Large intestine (tissue), 3 donors: ENCODE measurements at regions not wholly inside any gene's neighbourhood (a gene's known extent, or its start where the extent isn't known, plus 50 kb on each side); places are given as distances from the start of the nearest gene placed in this dataset.

ENCODE experiments used
- DNase-seq, 2 donors: peaks; one replicate each; pipeline versions ENCODE4 v3.0.0 to v3.0.0-alpha.2; 2013
- H3K27ac ChIP-seq: one replicate; pipeline ENCODE4 v1.5.1; 2013; ENCODE audit warnings: low read length
- H3K27me3 ChIP-seq: 2 replicates; pipeline ENCODE4 v1.6.1; 2013; ENCODE audit warnings: low read length; ENCODE audit not compliant: control insufficient read depth, insufficient read depth
- H3K36me3 ChIP-seq: 2 replicates; pipeline ENCODE4 v1.6.1; 2013; ENCODE audit warnings: low read length; ENCODE audit not compliant: control insufficient read depth, insufficient read depth
- H3K4me1 ChIP-seq: one replicate; pipeline ENCODE4 v1.6.1; 2013; ENCODE audit warnings: low read length; ENCODE audit not compliant: control insufficient read depth, insufficient read depth
- H3K4me3 ChIP-seq: one replicate; pipeline ENCODE4 v1.5.1; 2013; ENCODE audit warnings: low read length
- H3K9me3 ChIP-seq: one replicate; pipeline ENCODE4 v1.6.1; 2013; ENCODE audit warnings: mild to moderate bottlenecking, low read depth, low read length, moderate library complexity; ENCODE audit not compliant: control insufficient read depth
- WGBS: methylation state at CpG from one replicate; pipeline ENCODE4 v1.1.5; 2013; ENCODE audit warnings: low lambda C conversion rate; ENCODE audit not compliant: insufficient coverage; 5-methylcytosine and 5-hydroxymethylcytosine counted together

GRCh38 chr12:90237841-90238240 is 529.2 kb upstream of the ATP2B1 start:
- WGBS: no CpG with 5 or more reads among the region's 3 CpGs
- no peaks in the 10 kb centered on the region for H3K27me3 ChIP-seq

DNA sequence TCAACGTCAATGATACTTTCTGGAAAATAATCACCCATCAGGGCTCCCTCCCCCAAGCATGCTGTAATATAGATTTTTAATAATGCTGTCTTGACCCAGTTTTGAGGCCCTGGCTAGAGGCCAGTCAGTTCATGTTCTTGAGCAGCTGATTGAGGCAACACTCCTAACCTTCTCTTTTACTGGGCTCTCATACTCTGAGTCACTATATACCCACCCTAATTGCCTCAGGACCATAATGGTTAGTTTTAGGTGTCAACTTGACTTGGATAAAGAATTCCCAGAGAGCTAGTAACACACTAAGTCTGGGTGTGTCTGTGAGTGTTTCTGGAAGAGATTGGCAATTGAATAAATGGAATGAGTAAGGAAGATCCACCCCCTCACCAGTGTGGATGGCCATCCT is 527.0 kb upstream of the ATP2B1 start:
- no CpG with 5 or more reads among the region's 1 CpG for WGBS

More at GRCh38 chr12:90237841-90238240, 529.2 kb upstream of the ATP2B1 start:
- Histone ChIP-seq H3K4me1 (no peaks in the 10 kb centered on the region), H3K4me3 (no peak overlapping the region), H3K9me3 (no peaks in the 10 kb centered on the region), H3K27ac (no peak overlapping the region), H3K36me3 (no peaks in the 10 kb centered on the region)
- no peak for DNase-seq

GRCh38 chr12:90234472-90234871 is 525.8 kb upstream of the ATP2B1 start:
- Histone ChIP-seq H3K4me3 (no peak overlapping the region), H3K27ac (no peak overlapping the region), H3K36me3 (no peaks in the 10 kb centered on the region), H3K27me3 (no peaks in the 10 kb centered on the region), H3K4me1 (no peaks in the 10 kb centered on the region), H3K9me3 (no peaks in the 10 kb centered on the region)
- no peak for DNase-seq
- no CpG with 5 or more reads among the region's 2 CpGs for WGBS

More for the DNA sequence above, 527.0 kb upstream of the ATP2B1 start:
- Histone ChIP-seq H3K27ac (no peak overlapping the region), H3K36me3 (no peaks in the 10 kb centered on the region), H3K9me3 (no peaks in the 10 kb centered on the region), H3K4me1 (no peaks in the 10 kb centered on the region), H3K4me3 (no peak overlapping the region), H3K27me3 (no peaks in the 10 kb centered on the region)
- no peak for DNase-seq

GRCh38 chr12:90233168-90234100 is 524.8 kb upstream of the ATP2B1 start:
- no peaks in the 10 kb centered on the region for H3K27me3 ChIP-seq
- WGBS: 73% methylated on average over 4 of the region's 6 CpGs
- no peak overlapping the region for H3K27ac ChIP-seq
- DNase-seq: no peak
- H3K4me3 ChIP-seq: no peak overlapping the region
- no peaks in the 10 kb centered on the region for H3K36me3 ChIP-seq
- no peaks in the 10 kb centered on the region for H3K9me3 ChIP-seq
- H3K4me1 ChIP-seq: no peaks in the 10 kb centered on the region

GRCh38 chr12:90229407-90230170 is 521.0 kb upstream of the ATP2B1 start:
- H3K36me3 ChIP-seq: no peaks in the 10 kb centered on the region
- H3K4me1 ChIP-seq: no peaks in the 10 kb centered on the region
- 79% methylated on average over 3 of the region's 8 CpGs for WGBS
- H3K27me3 ChIP-seq: no peaks in the 10 kb centered on the region
- no peak overlapping the region for H3K4me3 ChIP-seq
- no peak for DNase-seq
- no peaks in the 10 kb centered on the region for H3K9me3 ChIP-seq
- no peak overlapping the region for H3K27ac ChIP-seq

DNA sequence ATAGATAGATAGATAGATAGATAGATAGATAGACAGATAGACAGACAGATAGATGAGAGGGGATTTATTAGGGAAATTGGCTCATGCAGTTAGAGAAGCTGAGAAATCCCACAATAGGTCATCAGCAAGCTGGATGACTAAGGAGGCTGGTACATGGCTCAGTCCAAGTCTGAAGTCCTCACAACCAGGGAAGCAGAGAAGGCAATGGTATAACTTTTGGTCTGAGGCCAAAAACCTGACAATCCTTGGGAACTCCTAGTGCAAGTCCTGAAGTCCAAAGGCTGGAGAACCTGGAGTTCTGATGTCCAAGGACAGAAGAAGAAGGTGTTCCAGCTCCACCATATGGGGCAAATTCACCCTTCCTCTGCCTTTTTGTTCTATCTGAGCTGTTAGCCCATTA is 517.6 kb upstream of the ATP2B1 start:
- no peaks in the 10 kb centered on the region for H3K36me3 ChIP-seq

GRCh38 chr12:90216815-90217214 is 508.2 kb upstream of the ATP2B1 start:
- no peak overlapping the region for H3K4me3 ChIP-seq
- no peaks in the 10 kb centered on the region for H3K4me1 ChIP-seq
- no peaks in the 10 kb centered on the region for H3K36me3 ChIP-seq
- DNase-seq: no peak
- no peak overlapping the region for H3K27ac ChIP-seq
- no peaks in the 10 kb centered on the region for H3K27me3 ChIP-seq
- H3K9me3 ChIP-seq: no peaks in the 10 kb centered on the region
- WGBS: no CpG with 5 or more reads among the region's 1 CpG

More for the DNA sequence above, 517.6 kb upstream of the ATP2B1 start:
- no peak for DNase-seq
- Histone ChIP-seq H3K27ac (no peak overlapping the region), H3K9me3 (no peaks in the 10 kb centered on the region), H3K4me3 (no peak overlapping the region), H3K4me1 (no peaks in the 10 kb centered on the region), H3K27me3 (no peaks in the 10 kb centered on the region)

DNA sequence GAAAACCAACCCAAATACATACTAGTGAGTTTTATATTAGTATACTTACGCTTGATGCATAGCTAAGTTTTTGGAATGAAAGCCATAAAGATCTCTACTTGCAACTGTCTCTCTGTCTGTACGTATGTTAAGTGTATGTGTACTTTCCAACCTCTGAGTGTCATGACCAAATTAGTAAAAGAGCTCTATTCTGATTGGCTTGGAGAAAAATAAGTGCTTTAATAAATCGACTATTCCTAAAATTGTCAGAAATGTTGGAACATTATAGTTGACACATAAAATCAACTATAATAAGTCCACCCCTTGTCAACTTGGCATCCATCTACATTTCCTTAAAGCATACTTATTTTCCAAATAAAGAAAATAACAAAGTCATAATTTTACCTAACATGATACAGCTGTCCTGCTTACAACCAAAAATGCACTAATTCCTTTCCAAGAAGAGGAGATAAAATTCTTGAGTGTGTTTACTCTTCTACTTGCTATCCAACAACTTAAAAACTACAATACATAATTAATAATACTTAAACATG is 507.4 kb upstream of the ATP2B1 start:
- Histone ChIP-seq H3K36me3 (no peaks in the 10 kb centered on the region), H3K9me3 (no peaks in the 10 kb centered on the region), H3K4me3 (no peak overlapping the region), H3K27ac (no peak overlapping the region), H3K27me3 (no peaks in the 10 kb centered on the region), H3K4me1 (no peaks in the 10 kb centered on the region)
- WGBS: 100% methylated on average over 1 of the region's 3 CpGs
- DNase-seq: no peak

DNA sequence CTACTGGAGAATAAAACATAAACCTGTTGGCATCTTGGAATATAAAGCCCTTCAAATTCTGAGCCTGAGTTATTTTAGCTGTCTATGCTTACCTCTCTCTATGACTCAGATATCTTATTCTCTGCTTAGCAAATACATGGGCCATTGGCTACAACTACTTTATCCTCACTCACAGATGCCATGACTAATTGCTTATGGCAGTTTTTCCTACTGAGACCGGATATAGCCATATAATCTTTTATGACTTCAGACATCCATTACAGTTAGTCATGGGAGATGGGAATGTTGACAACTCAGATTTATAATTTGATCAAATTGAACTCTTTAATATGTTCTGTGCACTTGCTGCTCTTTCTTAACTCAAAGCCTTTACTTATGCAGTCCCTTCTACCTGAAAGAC is 502.4 kb upstream of the ATP2B1 start:
- DNase-seq: no peak
- WGBS: no CpG with 5 or more reads among the region's 1 CpG

GRCh38 chr12:90209029-90209428 is 500.4 kb upstream of the ATP2B1 start:
- Histone ChIP-seq H3K27ac (no peak overlapping the region), H3K4me1 (no peaks in the 10 kb centered on the region), H3K27me3 (no peaks in the 10 kb centered on the region), H3K9me3 (peaks cover 4% of the 10 kb centered on the region), H3K36me3 (no peaks in the 10 kb centered on the region), H3K4me3 (no peak overlapping the region)
- DNase-seq: no peak
- no CpG with 5 or more reads among the region's 1 CpG for WGBS

More for the DNA sequence above, 502.4 kb upstream of the ATP2B1 start:
- Histone ChIP-seq H3K4me3 (no peak overlapping the region), H3K9me3 (peaks cover 4% of the 10 kb centered on the region), H3K27me3 (no peaks in the 10 kb centered on the region), H3K27ac (no peak overlapping the region), H3K36me3 (no peaks in the 10 kb centered on the region), H3K4me1 (no peaks in the 10 kb centered on the region)
